SKM-1 treated with dmso at 0.1 percent for 144 hours (cell line): ENCODE measurements at regions not wholly inside any gene's neighbourhood (a gene's known extent, or its start where the extent isn't known, plus 50 kb on each side); places are given as distances from the start of the nearest gene placed in this dataset.

Experiments
- DNase-seq: peaks from one replicate; lab custom pipeline; 2025; ENCODE audit not compliant: unreplicated experiment; lab: John Stamatoyannopoulos, UW

- no peak for DNase-seq
Observed at GRCh38 chr1:175894581-175894980, 151.2 kb upstream of the TNR start.

DNA sequence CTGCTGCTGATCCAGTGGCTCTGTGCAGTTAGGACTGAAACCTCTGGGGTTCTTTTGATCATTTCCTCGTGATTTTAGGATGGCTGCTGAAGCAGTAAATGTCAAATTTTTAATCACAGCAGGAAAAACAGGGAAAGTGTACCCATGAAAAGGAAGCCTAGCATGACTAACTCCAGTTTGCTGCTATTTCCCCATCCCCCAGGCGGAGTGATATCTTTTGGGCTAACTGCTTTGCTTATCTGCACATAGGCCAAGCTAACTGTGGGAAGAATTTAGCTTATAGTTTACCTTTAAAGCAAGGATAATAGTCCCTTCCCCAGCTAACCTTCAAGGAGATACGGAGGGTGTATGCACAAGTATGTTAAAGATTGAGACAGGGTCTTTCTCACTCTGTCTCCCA lies 149.8 kb upstream of the TNR start:
- DNase-seq: no peak

- no peak for DNase-seq
Observed at GRCh38 chr1:175892686-175893085, 149.3 kb upstream of the TNR start.

GRCh38 chr1:175891783-175892309 lies 148.5 kb upstream of the TNR start:
- no peak for DNase-seq

DNA sequence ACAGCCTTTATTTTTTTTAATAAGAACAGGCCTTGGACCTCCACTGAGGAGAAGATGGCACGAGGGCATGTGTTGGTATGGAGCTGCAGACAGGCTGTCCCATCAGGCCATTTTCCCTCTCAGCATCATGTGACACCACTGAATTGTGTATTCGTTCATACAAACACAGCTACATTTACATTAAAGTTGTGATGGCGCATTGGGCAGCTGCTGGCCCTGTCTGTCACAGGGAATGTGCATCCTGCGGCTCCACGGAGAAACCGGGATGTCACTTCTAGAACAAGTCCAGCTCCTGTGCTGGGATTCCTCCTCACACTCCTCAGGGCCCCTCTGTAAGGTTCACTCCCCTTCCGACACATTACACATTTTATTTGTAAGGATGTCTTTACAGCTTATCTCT lies 147.6 kb upstream of the TNR start:
- no peak for DNase-seq

DNA sequence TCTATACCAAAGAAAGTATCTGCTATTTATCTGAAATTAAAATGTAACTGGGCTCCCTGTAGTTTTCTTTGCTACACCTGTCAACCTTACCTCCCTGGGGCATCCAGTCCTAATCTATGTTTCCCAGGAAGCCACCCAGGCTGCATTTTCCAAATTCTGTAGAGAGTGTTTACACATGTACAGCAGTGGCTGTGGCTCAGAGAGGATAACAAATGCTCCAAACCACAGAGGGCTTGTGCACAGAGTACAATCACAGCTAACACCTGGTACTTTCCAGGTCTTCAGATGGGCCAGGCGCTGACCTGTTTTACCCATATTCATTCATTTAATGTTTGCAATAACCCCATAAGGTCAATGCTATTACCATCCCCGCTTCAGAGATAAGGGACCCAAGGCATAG lies 146.5 kb upstream of the TNR start:
- no peak for DNase-seq

GRCh38 chr1:175888996-175889395 lies 145.6 kb upstream of the TNR start:
- DNase-seq: no peak

GRCh38 chr1:175887981-175888428 lies 144.6 kb upstream of the TNR start:
- DNase-seq: peak; percentile 43

- DNase-seq: no peak
Observed at GRCh38 chr1:175887521-175887920, 144.1 kb upstream of the TNR start.

DNA sequence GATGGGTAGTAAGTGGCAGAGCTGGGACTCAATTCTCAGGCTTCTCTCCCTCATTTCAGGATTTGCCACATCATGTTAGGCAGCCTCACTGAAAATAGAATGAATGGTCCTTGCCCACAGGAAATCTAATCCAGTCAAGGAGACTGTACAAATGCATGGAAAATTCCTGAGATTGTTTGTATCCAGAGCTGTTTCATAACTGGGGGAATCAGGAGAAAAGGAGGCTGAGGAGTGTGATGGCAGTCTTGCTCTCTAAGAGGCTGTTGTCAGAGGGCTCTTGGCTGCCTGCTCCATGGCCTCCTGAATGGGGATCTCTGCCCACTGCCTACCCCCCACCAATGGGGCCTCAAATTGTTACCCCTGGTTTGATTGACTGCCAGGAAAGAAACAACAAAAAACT lies 141.9 kb upstream of the TNR start:
- no peak for DNase-seq

DNA sequence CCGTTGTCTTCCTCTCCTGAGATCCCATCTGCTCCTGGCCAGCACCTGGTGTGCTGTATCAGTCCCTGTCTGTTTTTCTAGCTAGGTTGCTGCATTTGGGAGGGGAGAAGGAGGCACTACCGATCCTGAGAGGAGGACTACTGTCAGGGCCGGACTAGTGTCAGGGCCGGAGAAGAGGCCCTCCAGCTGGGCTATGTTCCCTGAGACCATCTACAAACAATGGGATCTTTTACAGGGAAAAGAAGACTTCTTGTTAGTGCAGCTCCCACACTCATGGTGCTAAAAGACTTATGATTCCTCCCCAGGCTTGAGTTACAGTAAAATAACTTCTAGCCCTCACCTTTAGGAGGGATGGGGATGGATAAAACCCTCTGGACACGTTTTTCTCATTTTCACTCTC lies 141.0 kb upstream of the TNR start:
- no peak for DNase-seq

DNA sequence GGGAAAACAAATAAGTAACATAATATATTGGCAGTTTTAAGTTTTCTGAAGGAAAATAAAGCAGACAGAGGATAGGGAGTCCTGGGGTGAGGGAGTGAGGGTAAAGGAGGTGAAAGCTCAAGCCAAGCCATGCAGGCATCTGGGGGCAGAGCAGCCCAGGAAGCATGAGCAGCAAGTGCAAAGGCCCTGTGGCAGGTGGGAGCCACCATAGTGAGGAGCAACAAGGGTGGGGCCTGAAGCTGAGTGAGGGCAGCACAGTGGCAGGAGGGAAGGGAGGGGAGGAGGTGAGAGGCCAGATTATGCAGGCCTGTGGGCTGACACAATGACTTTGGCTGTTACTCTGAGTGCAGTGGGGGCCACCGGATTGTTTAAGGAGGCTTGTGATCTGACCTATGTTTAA lies 138.8 kb upstream of the TNR start:
- no peak for DNase-seq

GRCh38 chr1:175881246-175881976 lies 138.0 kb upstream of the TNR start:
- DNase-seq: no peak

GRCh38 chr1:175878775-175879174 lies 135.4 kb upstream of the TNR start:
- no peak for DNase-seq

DNA sequence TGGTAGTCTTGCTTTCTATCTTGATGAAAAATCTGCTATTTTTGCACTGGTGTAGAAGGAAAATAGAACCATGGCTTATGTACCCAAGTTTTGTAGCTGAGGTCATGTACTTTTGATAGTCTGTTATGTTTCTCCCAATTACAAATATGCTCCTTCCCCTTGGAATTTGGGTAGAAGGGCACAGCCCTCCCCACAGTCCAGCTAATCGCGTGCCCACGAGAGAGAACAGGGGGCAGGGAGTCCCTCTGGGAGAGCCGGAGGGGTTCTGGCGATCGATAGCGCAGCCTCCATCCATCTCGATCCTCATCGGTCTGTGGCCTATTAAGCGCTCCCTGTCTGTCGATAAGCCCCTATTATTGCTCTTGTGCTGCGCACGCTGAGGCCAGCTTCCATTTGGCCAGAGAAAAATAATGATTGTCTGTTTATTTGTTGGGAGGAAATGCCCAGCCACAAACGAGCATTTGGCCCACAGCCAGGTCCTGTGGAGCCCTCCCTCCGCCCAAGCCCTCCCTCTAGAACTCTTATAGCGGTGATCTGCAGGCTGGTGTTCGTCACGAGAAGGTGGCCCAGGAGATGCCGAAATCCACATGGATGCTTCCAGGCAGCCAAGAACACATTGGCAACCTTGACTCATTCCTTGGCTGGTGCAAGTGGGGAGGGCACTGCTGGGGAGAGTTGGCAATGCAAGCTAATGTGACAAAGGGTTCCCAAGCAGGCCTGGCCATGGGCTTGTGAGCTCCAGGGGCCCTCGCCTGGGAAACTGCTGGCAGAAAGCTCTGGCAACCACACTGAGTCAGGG lies 134.7 kb upstream of the TNR start:
- no peak for DNase-seq

GRCh38 chr1:175875556-175875955 lies 132.2 kb upstream of the TNR start:
- no peak for DNase-seq

GRCh38 chr1:175874081-175874480 lies 130.7 kb upstream of the TNR start:
- DNase-seq: no peak

DNA sequence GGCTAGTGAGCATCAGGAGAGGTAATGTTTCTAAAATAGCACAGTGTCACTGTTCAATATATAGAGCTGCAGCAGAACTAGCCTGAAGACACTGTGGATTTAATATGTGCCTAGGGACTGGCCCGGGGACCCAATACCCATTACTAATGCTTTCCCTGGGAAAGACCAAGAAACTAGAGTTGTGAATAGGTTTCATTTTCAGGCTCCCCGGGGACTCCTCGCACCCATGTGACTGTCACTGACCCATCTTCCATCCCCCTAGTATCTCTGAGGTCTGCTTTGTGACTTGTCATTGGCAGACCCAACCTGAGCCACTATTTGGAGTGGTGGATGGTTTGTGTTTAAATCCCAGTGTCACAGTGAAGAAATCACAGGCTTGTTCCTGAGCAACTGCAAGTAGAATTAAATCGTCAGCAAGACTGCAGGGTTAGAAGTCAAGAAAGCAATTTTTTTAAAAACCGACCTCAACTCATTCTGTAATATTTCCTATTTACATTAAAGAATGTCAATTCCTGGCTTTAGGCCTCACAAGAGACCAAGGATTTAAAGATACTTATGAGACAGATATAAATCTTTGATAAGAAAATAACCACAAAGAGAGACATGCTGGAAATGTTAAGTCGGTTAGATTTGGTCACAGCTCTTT lies 130.0 kb upstream of the TNR start:
- no peak for DNase-seq

DNA sequence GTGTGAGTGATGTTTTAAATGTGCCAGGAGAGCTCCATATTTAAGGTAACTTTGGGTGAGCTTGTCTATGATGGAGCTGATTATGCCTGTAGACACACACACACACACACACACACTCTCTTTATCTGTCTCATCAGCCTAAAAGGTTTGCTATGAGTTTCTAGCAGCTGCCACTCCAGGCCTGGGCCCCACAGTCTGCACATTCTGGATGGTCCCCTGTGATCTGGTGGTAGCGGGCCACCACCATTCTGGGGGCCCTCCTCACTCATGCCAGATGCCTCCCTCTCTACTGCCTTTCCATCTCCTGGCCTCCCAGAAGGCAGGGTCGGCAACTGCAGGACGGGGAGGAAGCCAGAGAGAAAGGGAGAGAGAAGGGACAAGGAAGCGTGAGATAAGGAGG lies 129.2 kb upstream of the TNR start:
- no peak for DNase-seq

DNA sequence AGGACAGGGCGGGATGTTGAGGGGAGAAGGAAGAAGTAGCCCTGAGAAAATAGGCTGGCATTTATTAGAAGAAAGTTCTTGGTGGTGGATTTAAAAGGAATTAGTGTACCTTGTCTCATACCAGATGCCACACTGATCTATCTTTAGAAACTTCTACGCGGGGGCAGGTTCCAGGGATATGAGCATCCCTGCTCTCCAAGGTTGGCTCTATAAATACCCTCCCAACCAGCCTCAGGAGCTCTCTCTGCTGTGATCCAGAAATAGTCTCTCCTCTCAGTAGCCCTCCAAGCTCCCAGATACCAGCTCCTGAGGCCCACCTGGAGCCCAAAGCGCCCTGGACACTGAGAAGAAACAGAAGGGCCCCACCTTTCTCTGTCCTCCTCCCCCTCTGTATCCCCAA lies 128.3 kb upstream of the TNR start:
- DNase-seq: no peak

- no peak for DNase-seq
Observed at GRCh38 chr1:175870217-175870616, 126.8 kb upstream of the TNR start.

DNA sequence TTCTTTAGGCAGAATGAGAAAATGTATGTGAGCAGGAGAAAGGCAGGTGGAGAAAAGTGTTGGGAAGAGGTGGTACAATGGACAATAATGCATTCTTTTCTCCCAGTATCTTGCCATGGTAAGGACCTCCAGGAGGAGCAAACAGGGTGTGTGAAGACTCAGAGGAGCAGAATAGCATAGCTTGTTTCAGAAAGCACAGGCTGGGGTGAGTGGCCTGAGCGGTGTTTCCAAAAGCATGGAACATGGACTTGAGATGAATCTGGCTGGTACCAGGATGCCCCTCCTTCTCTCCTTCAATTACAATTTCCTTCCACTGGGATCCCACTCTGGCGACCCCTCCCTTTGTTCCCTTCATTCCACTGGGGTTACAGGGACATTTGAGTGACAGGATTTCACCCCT lies 123.4 kb upstream of the TNR start:
- DNase-seq: no peak
